ACHN (cell line): ENCODE measurements at regions not wholly inside any gene's neighbourhood (a gene's known extent, or its start where the extent isn't known, plus 50 kb on each side); places are given as distances from the start of the nearest gene placed in this dataset.

Experiments used
- DNase-seq: peaks from one replicate; pipeline ENCODE4 v3.0.0-alpha.2; 2015
- in situ Hi-C: cut with HindIII; loops from 2 replicates; pipeline ENCODE4 v1.10.0; 2017; ENCODE audit warnings: low sequenced_read_pairs, low pct_ligation_motif_present, low pct_unique_long_range_greater_than_20kb

GRCh38 chr3:622314-622713 is 425.8 kb downstream of the CHL1 start:
- in situ Hi-C loops, result no loop called here
- no peak for DNase-seq

DNA sequence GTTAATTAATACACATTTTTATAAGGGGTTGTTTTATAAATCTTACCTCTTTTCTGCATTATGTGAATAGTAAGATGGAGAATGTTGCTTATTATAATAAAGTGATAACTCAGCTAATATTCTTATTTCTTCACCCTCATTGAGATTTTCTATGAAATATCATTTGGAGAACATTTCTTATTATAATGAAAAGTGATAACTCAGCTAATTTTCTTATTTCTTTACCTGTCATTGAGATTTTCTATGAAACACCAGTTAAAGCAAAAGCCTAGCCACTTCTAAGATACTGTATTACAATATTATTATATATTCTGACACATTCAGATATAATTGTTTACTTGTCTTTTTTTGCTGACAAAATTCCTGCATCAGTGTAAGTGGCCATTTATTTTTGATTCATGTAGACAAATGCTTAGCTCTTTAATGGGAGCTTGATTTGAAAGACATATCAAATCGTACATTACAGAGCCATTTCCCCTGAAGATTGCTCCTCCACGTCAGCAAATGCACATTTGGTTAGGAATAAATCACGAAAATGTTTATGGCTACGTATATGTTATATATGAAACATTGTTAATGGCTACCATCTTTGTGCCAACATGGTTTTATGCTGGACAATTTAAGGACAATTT is 427.5 kb downstream of the CHL1 start:
- no peak for DNase-seq
- in situ Hi-C loops, result no loop called here

DNA sequence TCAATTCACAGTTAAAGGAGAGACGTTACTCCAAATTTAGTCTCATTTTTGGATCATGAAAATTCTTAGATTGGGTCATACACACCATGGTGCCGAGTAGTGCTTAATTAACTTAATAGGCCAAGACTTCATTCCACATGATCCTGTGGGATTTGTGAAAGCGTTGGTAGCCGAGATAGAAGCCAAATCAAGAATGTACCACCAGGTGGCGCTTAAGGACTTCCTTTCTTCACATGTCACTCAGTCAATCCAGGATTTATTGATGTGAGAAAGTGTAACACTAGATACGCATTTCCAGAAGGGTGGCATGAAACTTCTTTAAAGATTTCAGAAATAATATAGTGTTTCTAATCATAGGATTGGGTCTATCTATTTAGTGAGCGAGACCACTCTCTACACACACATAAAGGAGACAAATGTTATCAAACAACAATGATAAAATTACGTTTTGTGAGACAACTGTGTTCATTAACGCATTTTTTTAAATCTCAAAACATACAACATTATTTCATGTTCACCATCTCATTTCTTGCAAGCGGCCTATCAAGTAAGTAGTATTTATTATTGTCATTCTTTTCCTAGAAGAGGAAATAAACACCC is 436.1 kb downstream of the CHL1 start:
- DNase-seq, result peak; percentile 60
- in situ Hi-C loops, result no loop called here

DNA sequence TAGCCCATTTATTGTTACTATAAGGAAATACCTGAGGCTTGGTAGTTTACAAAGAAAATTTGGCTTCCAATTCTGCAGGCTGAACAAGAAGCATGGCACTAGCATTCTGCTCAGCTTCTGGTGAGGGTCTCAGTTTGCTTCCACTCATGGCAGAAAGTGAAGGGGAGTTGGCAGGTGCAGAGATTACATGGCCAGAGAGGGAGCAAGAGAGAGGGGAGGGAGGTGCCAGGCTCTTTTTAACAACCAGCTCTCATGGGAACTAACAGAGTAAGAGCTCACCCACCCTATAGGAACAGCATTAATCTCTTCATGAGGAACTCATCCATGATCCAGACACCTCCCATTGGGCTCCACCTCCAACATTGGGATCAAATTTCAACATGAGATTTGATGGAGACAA is 437.9 kb downstream of the CHL1 start:
- no peak for DNase-seq
- in situ Hi-C loops, result no loop called here

DNA sequence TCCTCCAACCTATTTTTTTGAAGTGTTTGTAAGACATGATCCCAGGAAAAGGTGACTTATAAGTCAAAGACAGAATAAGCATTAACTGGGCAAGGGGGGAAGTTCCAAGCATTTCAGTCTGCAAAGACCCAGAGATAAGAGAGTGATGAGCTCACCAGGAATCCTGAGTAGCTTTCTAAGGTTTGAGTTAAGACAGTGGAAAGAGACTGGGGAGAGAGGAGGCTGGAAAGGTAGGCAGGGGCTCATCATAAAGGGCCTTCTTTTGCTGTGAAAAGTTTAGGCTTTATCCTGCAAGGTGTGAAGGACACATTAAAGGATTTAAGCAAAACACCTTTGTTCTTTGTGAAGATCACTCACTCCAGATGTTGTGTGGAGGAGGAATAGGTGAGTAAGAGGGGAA is 438.8 kb downstream of the CHL1 start:
- in situ Hi-C loops, result no loop called here

GRCh38 chr3:643376-643775 is 446.8 kb downstream of the CHL1 start:
- DNase-seq, result no peak
- in situ Hi-C loops, result no loop called here

More for the DNA sequence above, 438.8 kb downstream of the CHL1 start:
- no peak for DNase-seq

GRCh38 chr3:655824-656223 is 437.0 kb upstream of the CNTN6 start:
- DNase-seq, result no peak
- in situ Hi-C loops, result no loop called here

DNA sequence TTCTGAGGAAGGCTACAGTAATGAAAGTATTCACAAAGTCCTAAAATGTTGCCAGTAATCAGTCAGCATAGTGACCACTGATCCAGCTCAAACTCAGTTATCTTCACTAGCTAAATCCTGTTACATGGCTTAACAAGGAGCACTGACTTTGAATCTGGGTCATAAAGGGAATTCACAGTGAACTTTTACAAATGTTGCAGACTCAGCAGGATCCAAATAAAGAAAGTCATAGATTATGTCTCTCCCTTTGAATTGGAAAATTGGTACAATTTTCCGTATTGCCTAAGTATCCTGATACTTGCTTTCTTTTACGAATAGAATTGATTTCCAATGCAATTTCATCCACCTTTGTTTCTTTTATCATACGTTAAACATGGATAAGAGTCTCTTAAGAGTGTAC is 431.5 kb upstream of the CNTN6 start:
- DNase-seq, result no peak
- in situ Hi-C loops, result no loop called here

DNA sequence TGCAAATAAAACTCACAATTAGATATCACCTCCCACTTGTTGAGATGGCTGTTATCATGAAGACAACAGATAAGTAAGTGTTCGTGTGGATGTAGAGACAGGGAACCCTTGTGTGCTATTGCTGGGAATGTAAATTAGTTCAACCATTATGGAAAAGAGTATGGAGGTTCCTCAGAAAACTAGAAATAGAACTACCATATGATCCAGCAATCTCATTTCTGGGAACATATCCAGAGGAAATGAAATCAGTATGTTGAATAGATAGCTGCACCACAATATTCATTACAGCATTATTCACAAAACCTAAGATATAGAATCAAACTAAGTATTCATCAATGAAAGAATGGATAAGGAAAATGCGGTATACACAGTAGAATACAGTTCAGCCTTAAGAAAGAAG is 418.7 kb upstream of the CNTN6 start:
- DNase-seq, result no peak
- in situ Hi-C loops, result no loop called here

- in situ Hi-C loops, result no loop called here
- no peak for DNase-seq
Measured at GRCh38 chr3:675846-676245, 417.0 kb upstream of the CNTN6 start.

DNA sequence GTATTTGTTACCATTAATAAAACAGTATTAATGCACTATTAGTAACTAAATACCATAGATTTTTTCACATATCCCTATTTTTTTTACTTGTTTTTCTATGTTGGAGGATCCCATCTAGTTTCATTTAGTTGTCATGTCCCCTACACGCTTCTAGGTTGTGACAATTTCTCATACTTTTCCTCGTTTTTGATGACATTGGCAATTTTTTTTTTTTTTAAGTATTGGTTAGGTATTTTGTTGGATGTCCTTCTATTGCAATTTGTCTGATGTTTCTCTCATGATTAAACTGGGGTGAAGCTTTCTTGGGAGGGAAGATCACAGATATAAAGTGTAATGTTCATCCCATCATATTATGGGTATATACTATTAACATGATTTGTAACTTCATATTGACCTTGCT is 409.1 kb upstream of the CNTN6 start:
- in situ Hi-C loops, result no loop called here
- no peak for DNase-seq

DNA sequence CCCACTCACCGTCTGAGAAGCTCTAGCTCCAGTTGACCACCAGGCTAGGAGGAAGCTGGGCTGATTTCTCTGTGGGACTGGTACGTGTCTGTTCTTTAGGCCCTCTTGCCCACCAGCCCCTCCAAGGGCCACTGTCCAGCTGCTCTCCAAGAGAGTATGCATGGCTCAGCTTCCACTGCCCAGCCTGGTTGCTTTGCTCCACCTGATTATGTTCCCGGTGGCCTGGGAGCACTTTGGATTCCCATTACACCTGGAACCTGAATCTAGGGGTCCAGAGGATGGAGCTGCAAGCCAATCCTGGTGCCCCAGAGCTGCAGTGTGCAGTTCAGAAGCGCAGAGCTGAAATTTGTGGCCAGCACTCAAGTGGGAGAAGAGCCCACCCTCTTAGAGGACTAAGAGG is 402.1 kb upstream of the CNTN6 start:
- in situ Hi-C loops, result no loop called here
- no peak for DNase-seq

- in situ Hi-C loops, result no loop called here
- DNase-seq, result no peak
Measured at GRCh38 chr3:700514-700913, 392.3 kb upstream of the CNTN6 start.

DNA sequence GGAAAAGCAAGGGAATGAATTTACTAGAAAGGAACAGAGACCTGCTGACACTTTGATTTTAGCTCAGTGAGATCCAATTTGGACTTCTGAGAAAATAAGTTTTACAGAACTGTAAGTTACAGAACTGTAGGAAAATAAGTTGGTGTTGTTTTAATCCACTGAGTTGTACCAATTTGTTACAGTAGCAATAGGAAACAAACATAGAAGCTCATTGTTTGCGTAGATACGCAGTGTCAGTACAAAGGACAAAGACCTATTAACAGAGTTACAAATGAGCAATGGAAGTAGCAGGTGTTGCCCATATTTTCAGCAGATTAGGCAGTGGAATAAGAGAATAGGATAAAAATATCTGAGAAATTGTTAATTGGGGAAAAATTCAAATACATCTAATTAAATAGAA is 385.8 kb upstream of the CNTN6 start:
- in situ Hi-C loops, result no loop called here
- DNase-seq, result no peak

DNA sequence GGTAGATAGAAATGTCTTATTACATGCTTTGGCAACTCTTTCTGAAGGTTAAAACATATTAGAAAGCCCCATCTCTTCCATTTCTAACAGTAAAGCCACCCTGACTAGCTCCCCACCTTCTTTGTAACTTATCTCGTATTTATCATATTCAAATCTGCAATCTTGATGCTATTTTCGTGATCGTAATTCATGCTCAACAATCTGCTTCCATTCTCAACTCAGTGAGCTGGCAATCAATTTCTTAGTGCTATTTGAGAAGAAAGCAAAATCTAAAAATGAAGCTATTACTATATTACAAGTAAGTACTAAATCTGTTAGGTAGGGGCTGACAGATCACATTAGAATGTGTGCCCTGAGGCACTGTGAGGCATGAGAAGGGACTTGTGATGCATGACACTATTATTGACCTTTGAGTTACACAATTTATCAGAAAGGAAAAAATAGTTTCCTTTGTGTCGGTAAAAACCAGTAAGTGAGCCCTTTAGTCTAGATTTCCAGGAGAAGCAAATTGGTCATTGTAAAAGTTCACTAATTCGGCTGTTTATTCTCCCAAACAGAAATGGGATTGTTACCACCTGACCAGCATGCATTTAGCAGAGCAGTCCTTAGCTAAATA is 379.7 kb upstream of the CNTN6 start:
- DNase-seq, result no peak
- in situ Hi-C loops, result no loop called here

GRCh38 chr3:713947-714620 is 378.7 kb upstream of the CNTN6 start:
- no peak for DNase-seq
- in situ Hi-C loops, result no loop called here

- DNase-seq, result no peak
- in situ Hi-C loops, result no loop called here
Measured at GRCh38 chr3:721086-721485, 371.7 kb upstream of the CNTN6 start.

DNA sequence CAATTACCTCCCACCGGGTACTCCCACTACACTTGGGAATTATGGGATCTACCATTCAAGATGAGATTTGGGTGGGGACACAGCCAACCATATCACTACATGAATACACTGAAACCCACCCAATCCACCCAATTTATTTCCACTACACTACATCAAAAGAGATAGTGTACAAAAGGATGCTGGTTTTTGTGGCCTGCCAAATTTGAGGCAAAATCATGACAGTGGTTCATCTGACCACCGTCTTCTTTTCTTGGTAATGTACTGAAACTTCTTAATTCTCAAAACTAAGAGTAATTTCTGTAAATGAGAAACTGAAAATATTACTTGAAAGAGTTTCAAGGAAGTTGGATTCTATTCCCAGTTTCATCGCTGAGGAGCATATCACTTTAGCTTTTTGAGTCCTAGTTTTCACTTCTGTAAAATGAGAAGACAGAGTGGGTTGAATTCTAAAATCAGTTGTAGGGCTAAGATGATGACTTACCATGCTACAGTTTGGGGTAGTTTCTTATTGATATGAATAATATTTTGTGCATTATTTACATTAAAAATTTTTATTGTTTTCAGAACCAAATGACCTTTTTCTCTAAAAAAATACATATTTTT is 360.4 kb upstream of the CNTN6 start:
- in situ Hi-C loops, result no loop called here

DNA sequence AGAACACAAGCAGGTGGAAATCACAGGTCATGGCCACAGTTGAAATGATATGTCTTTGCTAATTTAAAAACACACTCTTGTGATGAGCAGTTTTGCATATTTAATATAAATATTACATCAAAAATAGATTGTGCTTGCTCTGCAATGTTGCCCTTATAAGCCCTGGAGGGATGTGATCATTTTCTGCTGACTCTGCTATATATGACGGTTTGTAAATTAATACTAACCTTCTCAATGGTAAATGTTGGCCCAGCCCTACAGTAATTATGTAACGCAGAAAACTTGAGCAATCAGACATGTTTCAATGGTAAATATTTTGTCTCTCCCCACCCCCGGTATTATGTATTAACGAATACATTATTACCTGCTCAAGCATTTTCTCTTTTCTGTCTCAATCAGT is 359.5 kb upstream of the CNTN6 start:
- no peak for DNase-seq
- in situ Hi-C loops, result no loop called here

More for the DNA sequence above, 360.4 kb upstream of the CNTN6 start:
- DNase-seq, result no peak
